HCT116 (cell line): ENCODE measurements at regions not wholly inside any gene's neighbourhood (a gene's known extent, or its start where the extent isn't known, plus 50 kb on each side); places are given as distances from the start of the nearest gene placed in this dataset.

Source experiments
- ATAC-seq: fragments of 200-7000 bp; cut with Tn5 transposase; 2 replicates; pipeline ENCODE4 v1.9.1; 2020; ENCODE audit warnings: mild to moderate bottlenecking, moderate library complexity
- BruUV-seq: library from RNA; stranded (reverse); fragments of 400-500 nt; replicated peaks from 2 replicates; lab custom pipeline; 2021; lab: Mats Ljungman, UMichigan
- CTCF ChIA-PET: fragments of 300-600 bp; sonication (Branson Sonifier 250); formaldehyde crosslinking; loops from one replicate; lab custom pipeline; 2021; ENCODE audit warnings: antibody characterized with exemption; lab: Charles Lee
- POLR2A ChIA-PET: fragments of 300-600, 350-600 bp; sonication (Branson Sonifier 250); formaldehyde crosslinking; loops from one replicate; lab custom pipeline; 2021; ENCODE audit warnings: antibody characterized with exemption; lab: Charles Lee
- RAD21 ChIA-PET, 2 experiments: fragments of 300-600 bp; sonication (Branson Sonifier 250); formaldehyde crosslinking; loops; one replicate each; lab custom pipeline; 2023; ENCODE audit warnings: low total read pairs in 2 of 2; ENCODE audit not compliant: uncharacterized antibody in 2 of 2, unreplicated experiment in 2 of 2, low non-redundant PET in 1 of 2; lab: Charles Lee
- DNase-seq: peaks from one replicate; pipeline ENCODE4 v3.0.0-alpha.2; 2010; ENCODE audit warnings: low read depth, low spot score
- H2AFZ ChIP-seq: fragments of 200-600 bp; shearing (Covaris generic), sonication (generic); 2 replicates; pipeline ENCODE4 v1.6.1; 2017; ENCODE audit warnings: low read depth, mixed run types, mixed read lengths, antibody characterized with exemption, low read length; ENCODE audit not compliant: poor library complexity, severe bottlenecking
- H3K27ac ChIP-seq: 2 replicates; pipeline ENCODE4 v1.5.1; 2012; ENCODE audit warnings: low read depth, low read length
- H3K27me3 ChIP-seq: fragments of 200-600 bp; sonication (generic); 2 replicates; pipeline ENCODE4 v1.6.1; 2016; ENCODE audit warnings: mixed run types, low read length, mixed read lengths; ENCODE audit not compliant: insufficient read depth
- H3K36me3 ChIP-seq, 2 experiments: fragments of 200-500 bp in 1 of 2; fragments of 200-600 bp in 1 of 2; sonication (Bioruptor generic) in 1 of 2; sonication (generic) in 1 of 2; 2 replicates each; pipeline versions ENCODE4 v1.5.1 to v1.6.1; 2014 to 2016; ENCODE audit warnings: low read length in 2 of 2, inconsistent platforms in 1 of 2, mixed read lengths in 1 of 2, mixed run types in 1 of 2; ENCODE audit not compliant: insufficient read depth in 2 of 2, control insufficient read depth in 1 of 2
- H3K4me1 ChIP-seq, 2 experiments: fragments of 200-600 bp in 1 of 2; sonication (generic) in 1 of 2; 2 replicates each; pipeline versions ENCODE4 v1.5.1 to v1.6.1; 2012 to 2017; ENCODE audit warnings: low read length in 2 of 2, inconsistent platforms in 1 of 2, mild to moderate bottlenecking in 1 of 2, mixed read lengths in 1 of 2, mixed run types in 1 of 2, moderate library complexity in 1 of 2; ENCODE audit not compliant: insufficient read depth in 2 of 2, control insufficient read depth in 1 of 2
- H3K4me2 ChIP-seq: fragments of 200-600 bp; sonication (generic); 2 replicates; pipeline ENCODE4 v1.6.1; 2017; ENCODE audit warnings: mixed run types, low read length, mixed read lengths
- H3K4me3 ChIP-seq, 2 experiments: fragments of 200-600 bp in 1 of 2; sonication (generic) in 1 of 2; replicated peaks in 1 of 2; 2 replicates each; pipeline ENCODE4 v1.5.1; 2011 to 2016; ENCODE audit warnings: low read length in 2 of 2, control low read depth in 1 of 2, low read depth in 1 of 2, mild to moderate bottlenecking in 1 of 2, mixed read lengths in 1 of 2, mixed run types in 1 of 2
- H3K79me2 ChIP-seq: fragments of 200-600 bp; sonication (generic); 2 replicates; pipeline ENCODE4 v1.6.1; 2017; ENCODE audit warnings: mild to moderate bottlenecking, mixed run types, low read length, moderate library complexity, mixed read lengths; ENCODE audit not compliant: insufficient read depth
- H3K9ac ChIP-seq: fragments of 200-600 bp; sonication (generic); 2 replicates; pipeline ENCODE4 v1.6.1; 2016; ENCODE audit warnings: low read length, mixed read lengths
- H3K9me2 ChIP-seq: fragments of 200-600 bp; sonication (generic), shearing (Covaris generic); 2 replicates; pipeline ENCODE4 v1.6.1; 2017; ENCODE audit warnings: mixed run types, mild to moderate bottlenecking, moderate library complexity; ENCODE audit not compliant: insufficient read depth
- H3K9me3 ChIP-seq, 2 experiments: fragments of 200-500 bp in 1 of 2; fragments of 200-600 bp in 1 of 2; sonication (Bioruptor generic) in 1 of 2; sonication (generic) in 1 of 2; 2 replicates each; pipeline ENCODE4 v1.6.1; 2014 to 2017; ENCODE audit warnings: low read length in 2 of 2, mixed read lengths in 2 of 2, inconsistent platforms in 1 of 2, low read depth in 1 of 2, mild to moderate bottlenecking in 1 of 2, mixed run types in 1 of 2, moderate library complexity in 1 of 2; ENCODE audit not compliant: control insufficient read depth in 1 of 2, insufficient read depth in 1 of 2
- H4K20me1 ChIP-seq: fragments of 200-600 bp; sonication (generic), shearing (Covaris generic); 2 replicates; pipeline ENCODE4 v1.6.1; 2017; ENCODE audit warnings: mixed run types, mild to moderate bottlenecking, moderate library complexity; ENCODE audit not compliant: insufficient read depth
- CEBPB ChIP-seq: IDR thresholded peaks from 2 replicates; pipeline ENCODE4 v1.6.1; 2012; ENCODE audit warnings: low read depth
- CTCF ChIP-seq, 3 experiments: fragments of 200-600 bp in 1 of 3; sonication (generic) in 1 of 3; IDR thresholded peaks in 2 of 3; conservative IDR thresholded peaks in 1 of 3; 2 replicates each; pipeline ENCODE4 v1.5.1; 2012 to 2017; ENCODE audit warnings: low read depth in 2 of 3, low read length in 2 of 3, antibody characterized with exemption in 1 of 3, borderline replicate concordance in 1 of 3, control low read depth in 1 of 3, mild to moderate bottlenecking in 1 of 3, mixed read lengths in 1 of 3, mixed run types in 1 of 3, moderate library complexity in 1 of 3; ENCODE audit not compliant: insufficient read depth in 1 of 3
- EGR1 ChIP-seq: IDR thresholded peaks from 2 replicates; pipeline ENCODE4 v1.6.1; 2012; ENCODE audit warnings: low read depth
- EZH2 ChIP-seq: fragments of 200-600 bp; sonication (generic); IDR thresholded peaks from 2 replicates; pipeline ENCODE4 v1.6.1; 2017; ENCODE audit warnings: antibody characterized with exemption, mixed run types
- EZH2phosphoT487 ChIP-seq: fragments of 200-600 bp; IDR thresholded peaks from 2 replicates; pipeline ENCODE4 v1.6.1; 2018; ENCODE audit warnings: antibody characterized with exemption, borderline replicate concordance
- MAX ChIP-seq: IDR thresholded peaks from 2 replicates; pipeline ENCODE4 v1.6.1; 2012
- RAD21 ChIP-seq: IDR thresholded peaks from 2 replicates; pipeline ENCODE4 v1.6.1; 2012; ENCODE audit warnings: low read depth, mild to moderate bottlenecking
- SIN3A ChIP-seq: IDR thresholded peaks from 2 replicates; pipeline ENCODE4 v1.6.1; 2012; ENCODE audit warnings: low read depth
- TCF7L2 ChIP-seq: IDR thresholded peaks from 2 replicates; pipeline ENCODE4 v1.7.0; 2011; ENCODE audit warnings: borderline replicate concordance, inconsistent platforms; ENCODE audit not compliant: insufficient read depth, insufficient read length; ENCODE audit errors: extremely low read depth
- YY1 ChIP-seq: IDR thresholded peaks from 2 replicates; pipeline ENCODE4 v1.6.1; 2011; ENCODE audit warnings: low read length, low read depth, moderate library complexity, mild to moderate bottlenecking; ENCODE audit not compliant: insufficient replicate concordance; ENCODE audit errors: extremely low read depth
- ZNF274 ChIP-seq: fragments of 200-500 bp; sonication (Bioruptor generic); IDR thresholded peaks from 2 replicates; pipeline ENCODE4 v1.6.1; 2014; ENCODE audit warnings: mild to moderate bottlenecking, low read depth, low read length, inconsistent platforms
- intact Hi-C: fragments of 100-400 bp; cut with micrococcal nuclease; formaldehyde crosslinking; loops from 2 replicates; pipeline ENCODE4 v1.10.0; 2022

- no peaks in the 10 kb centered on the region for H3K27me3 ChIP-seq
- no peaks in the 10 kb centered on the region for H3K36me3 ChIP-seq
- no peak overlapping the region for H3K4me2 ChIP-seq
- CTCF ChIA-PET = no interaction called here
- H2AFZ ChIP-seq = no peak overlapping the region
- RAD21 ChIA-PET = no interaction called here
- H3K9me3 ChIP-seq = peaks cover 0 to 5% of the 10 kb centered on the region in 2 experiments; a peak in 1 of 4 replicates
- TF ChIP-seq ZNF274 (no peak), YY1 (no peak), EGR1 (no peak), CEBPB (no peak), RAD21 (no peak), EZH2 (no peak), EZH2phosphoT487 (no peak), TCF7L2 (no peak), MAX (no peak), SIN3A (no peak), CTCF (IDR thresholded peaks at IDR 0.05 in 2 of 3, conservative IDR thresholded peaks at IDR 0.05 in 1 of 3; ENCODE audit: borderline replicate concordance in 1 of 3, insufficient read depth in 1 of 3, low read depth in 2 of 3, low read length in 2 of 3) (no peak)
- no peak overlapping the region for H3K9ac ChIP-seq
- no peak for ATAC-seq
- POLR2A ChIA-PET = no interaction called here
- no peaks in the 10 kb centered on the region for H3K4me1 ChIP-seq
- no peaks in the 10 kb centered on the region for H3K79me2 ChIP-seq
- no peaks in the 10 kb centered on the region for H3K9me2 ChIP-seq
- no TSS peak for BruUV-seq
- no peaks in the 10 kb centered on the region for H4K20me1 ChIP-seq
- intact Hi-C loops = loop anchor here (10.0 kb wide), 1 partner anchor 1164 kb away; no protein-coding TSS in a partner anchor
- H3K4me3 ChIP-seq = no peak overlapping the region
- DNase-seq = no peak
- H3K27ac ChIP-seq = no peak overlapping the region
These were observed 921.0 kb upstream of the ROBO1 start for GRCh38 chr3:80688814-80689213.
